DOHH2 (cell line): ENCODE measurements at regions not wholly inside any gene's neighbourhood (a gene's known extent, or its start where the extent isn't known, plus 50 kb on each side); places are given as distances from the start of the nearest gene placed in this dataset.

Experiments
- EZH2phosphoT487 ChIP-seq: fragments of 200-600 bp; sonication (generic); IDR thresholded peaks from 2 replicates; pipeline ENCODE4 v1.6.1; 2017; ENCODE audit warnings: borderline replicate concordance, mild to moderate bottlenecking, antibody characterized with exemption, low read length, moderate library complexity, mixed read lengths
- TF ChIP-seq, protein P1 (sequence below): fragments of 200-600 bp; sonication (generic); IDR thresholded peaks from one replicate; pipeline ENCODE4 v1.5.1; 2014; ENCODE audit warnings: antibody characterized with exemption, mild to moderate bottlenecking, low read depth, low read length; ENCODE audit not compliant: poor library complexity, severe bottlenecking

DNA sequence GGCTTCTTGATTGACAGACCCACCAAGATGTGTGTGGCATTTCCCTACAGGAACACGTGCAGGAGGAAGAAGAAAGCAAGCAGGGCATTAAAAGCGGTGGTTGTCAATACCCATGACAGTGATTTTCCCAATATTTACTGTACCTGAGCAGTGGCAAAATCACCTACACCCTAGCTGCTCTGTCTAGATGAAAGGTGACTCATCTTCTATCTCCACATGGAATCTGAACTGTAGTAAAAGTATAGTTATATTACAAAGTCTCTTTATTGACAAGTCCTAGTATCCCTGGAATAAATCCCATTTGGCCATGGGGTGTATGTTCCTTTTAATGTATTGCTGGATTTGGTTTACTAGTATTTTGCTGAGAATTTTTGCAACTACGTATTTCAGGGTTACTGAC lies 458.8 kb upstream of the SORCS1 start:
- TF ChIP-seq, protein P1, sequence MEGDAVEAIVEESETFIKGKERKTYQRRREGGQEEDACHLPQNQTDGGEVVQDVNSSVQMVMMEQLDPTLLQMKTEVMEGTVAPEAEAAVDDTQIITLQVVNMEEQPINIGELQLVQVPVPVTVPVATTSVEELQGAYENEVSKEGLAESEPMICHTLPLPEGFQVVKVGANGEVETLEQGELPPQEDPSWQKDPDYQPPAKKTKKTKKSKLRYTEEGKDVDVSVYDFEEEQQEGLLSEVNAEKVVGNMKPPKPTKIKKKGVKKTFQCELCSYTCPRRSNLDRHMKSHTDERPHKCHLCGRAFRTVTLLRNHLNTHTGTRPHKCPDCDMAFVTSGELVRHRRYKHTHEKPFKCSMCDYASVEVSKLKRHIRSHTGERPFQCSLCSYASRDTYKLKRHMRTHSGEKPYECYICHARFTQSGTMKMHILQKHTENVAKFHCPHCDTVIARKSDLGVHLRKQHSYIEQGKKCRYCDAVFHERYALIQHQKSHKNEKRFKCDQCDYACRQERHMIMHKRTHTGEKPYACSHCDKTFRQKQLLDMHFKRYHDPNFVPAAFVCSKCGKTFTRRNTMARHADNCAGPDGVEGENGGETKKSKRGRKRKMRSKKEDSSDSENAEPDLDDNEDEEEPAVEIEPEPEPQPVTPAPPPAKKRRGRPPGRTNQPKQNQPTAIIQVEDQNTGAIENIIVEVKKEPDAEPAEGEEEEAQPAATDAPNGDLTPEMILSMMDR: no peak
- TF ChIP-seq EZH2phosphoT487: no peak
